OCI-LY1 (cell line): ENCODE measurements at regions not wholly inside any gene's neighbourhood (a gene's known extent, or its start where the extent isn't known, plus 50 kb on each side); places are given as distances from the start of the nearest gene placed in this dataset.
"Not testable (repeated sequence)": the region's sequence is repeated elsewhere in the genome, so short reads cannot be mapped to it uniquely, and the experiment has no call there.

Experiments
- H2AFZ ChIP-seq: fragments of 200-600 bp; sonication (generic), shearing (Covaris generic); 2 replicates; pipeline ENCODE4 v1.6.0; 2014; ENCODE audit warnings: antibody characterized with exemption, mild to moderate bottlenecking, low read length
- H3F3A ChIP-seq: fragments of 200-600 bp; sonication (generic), shearing (Covaris generic); 2 replicates; pipeline ENCODE4 v1.6.0; 2014; ENCODE audit warnings: mild to moderate bottlenecking, antibody characterized with exemption, low read length, moderate library complexity; ENCODE audit not compliant: insufficient read depth
- H3K27ac ChIP-seq: fragments of 200-600 bp; sonication (generic); 2 replicates; pipeline ENCODE4 v1.5.1; 2014; ENCODE audit warnings: low read length, mixed run types, mild to moderate bottlenecking, low read depth; ENCODE audit not compliant: poor library complexity, severe bottlenecking
- H3K27me3 ChIP-seq: fragments of 200-600 bp; sonication (generic); 2 replicates; pipeline ENCODE4 v1.6.0; 2014; ENCODE audit warnings: antibody characterized with exemption, mild to moderate bottlenecking, low read length, moderate library complexity; ENCODE audit not compliant: insufficient read depth
- H3K36me3 ChIP-seq: fragments of 200-600 bp; sonication (generic); 2 replicates; pipeline ENCODE4 v1.6.1; 2014; ENCODE audit warnings: mild to moderate bottlenecking, antibody characterized with exemption, low read length, moderate library complexity, mixed read lengths; ENCODE audit not compliant: insufficient read depth
- H3K4me1 ChIP-seq: fragments of 200-600 bp; sonication (generic); 2 replicates; pipeline ENCODE4 v1.5.1; 2014; ENCODE audit warnings: mild to moderate bottlenecking, low read length, moderate library complexity; ENCODE audit not compliant: insufficient read depth, severe bottlenecking
- H3K4me2 ChIP-seq: fragments of 200-600 bp; sonication (generic), shearing (Covaris generic); 2 replicates; pipeline ENCODE4 v1.6.1; 2014; ENCODE audit warnings: low read length
- H3K4me3 ChIP-seq: fragments of 200-600 bp; sonication (generic); 2 replicates; pipeline ENCODE4 v1.5.1; 2014; ENCODE audit warnings: low read length, low read depth, mild to moderate bottlenecking, mixed read lengths; ENCODE audit not compliant: poor library complexity, severe bottlenecking
- H3K79me2 ChIP-seq: fragments of 200-600 bp; shearing (Covaris generic); 2 replicates; pipeline ENCODE4 v1.6.1; 2016; ENCODE audit warnings: mixed run types, low read length, mixed read lengths; ENCODE audit not compliant: insufficient read depth
- H3K9ac ChIP-seq: fragments of 200-600 bp; sonication (generic), shearing (Covaris generic); 2 replicates; pipeline ENCODE4 v1.6.1; 2014; ENCODE audit warnings: mild to moderate bottlenecking, low read length, mixed read lengths
- H3K9me2 ChIP-seq: fragments of 200-600 bp; sonication (generic), shearing (Covaris generic); 2 replicates; pipeline ENCODE4 v1.6.1; 2014; ENCODE audit warnings: low read depth, mild to moderate bottlenecking, low read length, mixed read lengths
- H3K9me3 ChIP-seq: fragments of 200-600 bp; shearing (Covaris generic); 2 replicates; pipeline ENCODE4 v1.6.1; 2014; ENCODE audit warnings: low read length, mixed read lengths
- H4K20me1 ChIP-seq: fragments of 200-600 bp; sonication (generic), shearing (Covaris generic); 2 replicates; pipeline ENCODE4 v1.6.0; 2016; ENCODE audit warnings: mild to moderate bottlenecking, low read length; ENCODE audit not compliant: insufficient read depth
- CTCF ChIP-seq: fragments of 200-600 bp; sonication (generic), shearing (Covaris generic); IDR thresholded peaks from 2 replicates; pipeline ENCODE4 v1.5.1; 2017; ENCODE audit warnings: mild to moderate bottlenecking, antibody characterized with exemption, low read length, moderate library complexity, mixed read lengths
- EZH2 ChIP-seq: fragments of 200-600 bp; sonication (generic), shearing (Covaris generic); IDR thresholded peaks from 2 replicates; pipeline ENCODE4 v1.8.0; 2017; ENCODE audit warnings: borderline replicate concordance, mixed run types, mild to moderate bottlenecking, antibody characterized with exemption, low read length, moderate library complexity, mixed read lengths

DNA sequence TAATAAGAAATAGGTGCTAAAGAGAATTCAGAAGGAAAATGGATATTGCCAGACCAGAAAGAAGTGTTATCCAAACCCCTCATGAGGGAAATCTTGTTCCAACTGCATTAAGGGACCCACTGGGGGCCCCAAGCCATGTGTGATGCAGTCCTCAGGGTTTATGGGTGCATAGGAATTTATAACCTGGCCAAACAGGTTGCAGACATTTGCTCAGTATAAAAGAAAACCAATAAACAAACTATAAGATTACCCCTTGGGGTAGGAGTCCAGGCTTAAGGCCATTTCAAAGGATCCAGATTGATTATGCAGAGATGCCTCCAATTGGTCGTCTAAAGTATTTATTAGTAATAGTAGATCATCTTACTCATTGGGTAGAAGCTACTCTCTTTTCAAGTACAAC, 240.9 kb upstream of the DIO3 start:
- H2AFZ ChIP-seq, result no peak overlapping the region
- no peak overlapping the region for H3K27ac ChIP-seq
- no peaks in the 10 kb centered on the region for H3K36me3 ChIP-seq
- no peaks in the 10 kb centered on the region for H3K9me3 ChIP-seq
- H3K9me2 ChIP-seq, result no peaks in the 10 kb centered on the region
- no peaks in the 10 kb centered on the region for H3F3A ChIP-seq
- H3K79me2 ChIP-seq, result no peaks in the 10 kb centered on the region
- H3K27me3 ChIP-seq, result no peaks in the 10 kb centered on the region
- H3K4me1 ChIP-seq, result no peaks in the 10 kb centered on the region
- no peaks in the 10 kb centered on the region for H4K20me1 ChIP-seq
- H3K4me3 ChIP-seq, result no peak overlapping the region
- H3K9ac ChIP-seq, result no peak overlapping the region
- no peak overlapping the region for H3K4me2 ChIP-seq
- TF ChIP-seq CTCF (no peak), EZH2 (no peak)

- H3K27ac ChIP-seq, result no peak overlapping the region
- H3K9me3 ChIP-seq, result no peaks in the 10 kb centered on the region
- H3F3A ChIP-seq, result no peaks in the 10 kb centered on the region
- H3K79me2 ChIP-seq, result no peaks in the 10 kb centered on the region
- H4K20me1 ChIP-seq, result no peaks in the 10 kb centered on the region
- H3K4me1 ChIP-seq, result no peaks in the 10 kb centered on the region
- H3K9ac ChIP-seq, result no peak overlapping the region
- TF ChIP-seq CTCF (no peak), EZH2 (no peak)
- no peak overlapping the region for H3K4me3 ChIP-seq
- H3K36me3 ChIP-seq, result no peaks in the 10 kb centered on the region
- H3K4me2 ChIP-seq, result no peak overlapping the region
- no peaks in the 10 kb centered on the region for H3K27me3 ChIP-seq
- no peaks in the 10 kb centered on the region for H3K9me2 ChIP-seq
- H2AFZ ChIP-seq, result no peak overlapping the region
Observed at GRCh38 chr14:101322223-101322622, 239.1 kb upstream of the DIO3 start.

DNA sequence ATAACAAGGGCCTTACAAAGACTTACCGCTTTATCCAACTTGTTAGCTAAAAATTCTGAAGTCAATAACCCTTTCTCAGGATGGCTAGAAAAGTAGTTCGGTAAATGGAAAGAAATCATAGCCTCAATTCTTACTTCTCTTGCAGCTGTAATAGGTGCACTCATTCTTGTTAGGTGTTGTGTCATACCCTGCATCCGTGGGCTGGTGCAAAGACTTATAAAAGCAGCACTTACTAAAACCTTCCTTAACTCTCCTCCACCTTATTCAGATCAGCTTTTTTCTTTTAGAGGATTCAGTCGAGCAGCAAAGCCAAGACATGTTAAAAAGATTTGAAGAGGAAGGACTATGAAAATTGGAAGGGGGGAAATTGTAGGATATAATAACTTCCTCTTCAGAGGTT, 238.2 kb upstream of the DIO3 start:
- Histone ChIP-seq H3K4me3 (no peak overlapping the region), H3K9me2 (no peaks in the 10 kb centered on the region), H3K36me3 (no peaks in the 10 kb centered on the region), H3F3A (no peaks in the 10 kb centered on the region), H3K9me3 (no peaks in the 10 kb centered on the region), H3K4me2 (no peak overlapping the region), H3K27ac (no peak overlapping the region), H3K4me1 (no peaks in the 10 kb centered on the region), H3K79me2 (no peaks in the 10 kb centered on the region), H2AFZ (no peak overlapping the region), H3K9ac (no peak overlapping the region), H3K27me3 (no peaks in the 10 kb centered on the region), H4K20me1 (no peaks in the 10 kb centered on the region)
- TF ChIP-seq CTCF (no peak), EZH2 (no peak)

DNA sequence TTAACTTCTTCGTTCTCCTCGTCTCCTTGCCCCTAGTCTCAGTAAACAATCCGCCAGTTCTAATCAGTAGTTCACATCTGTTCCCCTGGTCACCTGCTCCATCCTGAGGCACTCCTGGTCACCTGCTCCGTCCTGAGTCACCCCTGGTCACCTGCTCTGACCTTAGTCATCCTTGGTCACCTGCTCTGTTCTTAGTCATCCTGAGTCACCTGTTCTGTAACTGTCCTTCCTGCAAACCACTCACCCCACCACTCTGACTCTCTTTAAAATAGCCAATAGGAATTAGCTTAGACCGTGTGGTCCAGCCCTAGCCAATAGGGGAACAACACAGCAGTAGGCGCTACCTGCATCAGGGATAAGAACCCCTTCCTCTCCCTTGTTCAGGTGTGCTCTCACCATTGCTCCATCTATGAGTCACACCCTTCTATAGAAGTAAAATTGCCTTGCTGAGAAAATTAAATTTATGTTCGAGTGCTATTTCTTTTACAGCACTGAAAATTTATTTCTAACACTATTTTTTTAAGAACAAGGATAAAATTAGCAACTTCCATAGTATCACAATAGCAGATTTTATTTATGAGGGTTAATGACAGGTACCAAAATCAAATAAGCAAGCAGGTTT, 237.6 kb upstream of the DIO3 start:
- H3K4me2 ChIP-seq, H2AFZ ChIP-seq, H3K79me2 ChIP-seq, H3F3A ChIP-seq, H3K27me3 ChIP-seq, H3K9me2 ChIP-seq, H3K4me1 ChIP-seq, H3K4me3 ChIP-seq, H3K9ac ChIP-seq, H3K36me3 ChIP-seq, H3K27ac ChIP-seq, H3K9me3 ChIP-seq, H4K20me1 ChIP-seq: not testable (repeated sequence)
